OCI-LY7 (cell line): ENCODE measurements at regions not wholly inside any gene's neighbourhood (a gene's known extent, or its start where the extent isn't known, plus 50 kb on each side); places are given as distances from the start of the nearest gene placed in this dataset.

ENCODE experiments used
- CTCF ChIP-seq: fragments of 200-600 bp; sonication (generic); conservative IDR thresholded peaks from 2 replicates; pipeline ENCODE4 v1.5.1; 2014; ENCODE audit warnings: mild to moderate bottlenecking, antibody characterized with exemption, low read length, moderate library complexity, mixed read lengths
- EZH2phosphoT487 ChIP-seq: fragments of 200-600 bp; sonication (generic); IDR thresholded peaks from 2 replicates; pipeline ENCODE4 v1.6.1; 2018; ENCODE audit warnings: low read depth, borderline replicate concordance, mild to moderate bottlenecking, mixed run types, antibody characterized with exemption, low read length, moderate library complexity, mixed read lengths

- TF ChIP-seq CTCF = no peak
- no peak for TF ChIP-seq EZH2phosphoT487
Measured at GRCh38 chr4:138899999-138900398, 115.6 kb upstream of the NOCT start.
